ENCODE measurements at regions not wholly inside any gene's neighbourhood (a gene's known extent, or its start where the extent isn't known, plus 50 kb on each side); places are given as distances from the start of the nearest gene placed in this dataset.

DNA sequence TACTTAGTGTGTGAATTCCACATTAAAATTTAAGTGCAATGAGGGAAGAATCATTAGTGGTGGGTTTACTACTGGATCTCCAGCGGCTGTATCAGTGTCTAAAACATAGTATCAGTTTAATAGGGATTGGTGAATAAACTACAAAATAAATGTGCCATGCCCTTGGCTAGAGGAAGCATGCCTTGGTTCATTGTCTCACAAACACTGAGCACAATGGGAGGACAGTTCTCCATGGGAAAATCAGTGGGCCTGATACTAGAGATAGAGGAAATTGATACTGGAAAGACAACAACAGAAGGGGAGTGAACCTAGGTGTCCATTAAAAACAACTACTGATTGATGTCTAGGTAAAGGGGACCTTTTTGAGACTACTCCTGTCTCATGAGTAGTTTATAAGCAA is 971.6 kb downstream of the SUCLG1 start:
- Histone ChIP-seq H3K9me2 (replicated peaks; ENCODE audit: low read length) (no peaks in the 10 kb centered on the region), H2AFZ (ENCODE audit: low read length) (no peak overlapping the region), H4K20me1 (ENCODE audit: low read length) (no peaks in the 10 kb centered on the region), H3K79me2 (ENCODE audit: low read length) (no peaks in the 10 kb centered on the region), H3K4me3 (ENCODE audit: low read length) (no peak overlapping the region), H3K36me3 (ENCODE audit: low read depth, low read length) (no peaks in the 10 kb centered on the region), H3K9me3 (ENCODE audit: low read length) (no peaks in the 10 kb centered on the region), H3K4me2 (ENCODE audit: low read length) (no peak overlapping the region), H3F3A (ENCODE audit: low read length, unreplicated experiment) (no peaks in the 10 kb centered on the region), H3K4me1 (ENCODE audit: insufficient read depth, low read length) (no peaks in the 10 kb centered on the region), H3K27ac (ENCODE audit: low read length) (no peak overlapping the region), H3K9ac (ENCODE audit: low read length) (no peak overlapping the region), H3K27me3 (ENCODE audit: low read length) (no peaks in the 10 kb centered on the region)
- TF ChIP-seq, protein P1, sequence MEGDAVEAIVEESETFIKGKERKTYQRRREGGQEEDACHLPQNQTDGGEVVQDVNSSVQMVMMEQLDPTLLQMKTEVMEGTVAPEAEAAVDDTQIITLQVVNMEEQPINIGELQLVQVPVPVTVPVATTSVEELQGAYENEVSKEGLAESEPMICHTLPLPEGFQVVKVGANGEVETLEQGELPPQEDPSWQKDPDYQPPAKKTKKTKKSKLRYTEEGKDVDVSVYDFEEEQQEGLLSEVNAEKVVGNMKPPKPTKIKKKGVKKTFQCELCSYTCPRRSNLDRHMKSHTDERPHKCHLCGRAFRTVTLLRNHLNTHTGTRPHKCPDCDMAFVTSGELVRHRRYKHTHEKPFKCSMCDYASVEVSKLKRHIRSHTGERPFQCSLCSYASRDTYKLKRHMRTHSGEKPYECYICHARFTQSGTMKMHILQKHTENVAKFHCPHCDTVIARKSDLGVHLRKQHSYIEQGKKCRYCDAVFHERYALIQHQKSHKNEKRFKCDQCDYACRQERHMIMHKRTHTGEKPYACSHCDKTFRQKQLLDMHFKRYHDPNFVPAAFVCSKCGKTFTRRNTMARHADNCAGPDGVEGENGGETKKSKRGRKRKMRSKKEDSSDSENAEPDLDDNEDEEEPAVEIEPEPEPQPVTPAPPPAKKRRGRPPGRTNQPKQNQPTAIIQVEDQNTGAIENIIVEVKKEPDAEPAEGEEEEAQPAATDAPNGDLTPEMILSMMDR (conservative IDR thresholded peaks at IDR 0.05; ENCODE audit: low read depth, low read length), result no peak
- TF ChIP-seq EZH2 (IDR thresholded peaks at IDR 0.05; ENCODE audit: low read length, unreplicated experiment) (no peak), EZH2phosphoT487 (IDR thresholded peaks at IDR 0.05; ENCODE audit: borderline replicate concordance, low read length) (no peak)
- BruUV-seq (replicated peaks), result no TSS peak
- DNase-seq (no peak), ATAC-seq (no peak)
- intact Hi-C loops (cut with micrococcal nuclease), result no loop called here
- ChIA-PET CTCF (no interaction called here), POLR2A (ENCODE audit: unreplicated experiment) (no interaction called here)

DNA sequence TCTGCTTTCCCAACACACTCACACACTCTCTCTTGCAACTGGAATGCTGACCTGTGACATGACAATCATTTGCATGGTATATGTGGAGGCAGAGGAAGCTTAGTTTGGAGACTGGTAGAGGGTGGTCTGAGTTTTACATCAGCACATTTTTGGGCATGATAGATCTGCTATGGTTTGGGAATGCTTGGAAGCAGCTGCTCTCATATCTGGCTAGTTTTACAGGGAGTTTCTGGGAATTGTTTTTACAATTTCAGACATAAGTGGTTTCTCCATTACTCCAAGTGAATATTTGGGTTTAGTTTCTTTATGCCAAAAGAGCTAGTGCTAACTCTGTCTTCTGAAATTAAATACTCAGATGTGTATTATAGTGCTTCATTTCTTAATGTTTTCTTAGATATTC is 977.6 kb downstream of the SUCLG1 start:
- H3K4me1 ChIP-seq (ENCODE audit: insufficient read depth, low read length), result no peaks in the 10 kb centered on the region
- H3K9me3 ChIP-seq (ENCODE audit: low read length), result no peaks in the 10 kb centered on the region
- H3K9me2 ChIP-seq (replicated peaks; ENCODE audit: low read length), result no peaks in the 10 kb centered on the region
- no peaks in the 10 kb centered on the region for H3K27me3 ChIP-seq (ENCODE audit: low read length)
- H3K79me2 ChIP-seq (ENCODE audit: low read length), result no peaks in the 10 kb centered on the region
- H4K20me1 ChIP-seq (ENCODE audit: low read length), result no peaks in the 10 kb centered on the region
- POLR2A ChIA-PET (ENCODE audit: unreplicated experiment), result no interaction called here
- no peak overlapping the region for H3K4me3 ChIP-seq (ENCODE audit: low read length)
- H3K9ac ChIP-seq (ENCODE audit: low read length), result no peak overlapping the region
- ATAC-seq (no peak), DNase-seq (no peak)
- no peaks in the 10 kb centered on the region for H3K36me3 ChIP-seq (ENCODE audit: low read depth, low read length)
- no peak overlapping the region for H2AFZ ChIP-seq (ENCODE audit: low read length)
- intact Hi-C loops (cut with micrococcal nuclease), result no loop called here
- no peak overlapping the region for H3K27ac ChIP-seq (ENCODE audit: low read length)
- no peaks in the 10 kb centered on the region for H3F3A ChIP-seq (ENCODE audit: low read length, unreplicated experiment)
- CTCF ChIA-PET, result no interaction called here
- TF ChIP-seq EZH2phosphoT487 (IDR thresholded peaks at IDR 0.05; ENCODE audit: borderline replicate concordance, low read length), result no peak
- H3K4me2 ChIP-seq (ENCODE audit: low read length), result no peak overlapping the region
- BruUV-seq (replicated peaks), result no TSS peak

DNA sequence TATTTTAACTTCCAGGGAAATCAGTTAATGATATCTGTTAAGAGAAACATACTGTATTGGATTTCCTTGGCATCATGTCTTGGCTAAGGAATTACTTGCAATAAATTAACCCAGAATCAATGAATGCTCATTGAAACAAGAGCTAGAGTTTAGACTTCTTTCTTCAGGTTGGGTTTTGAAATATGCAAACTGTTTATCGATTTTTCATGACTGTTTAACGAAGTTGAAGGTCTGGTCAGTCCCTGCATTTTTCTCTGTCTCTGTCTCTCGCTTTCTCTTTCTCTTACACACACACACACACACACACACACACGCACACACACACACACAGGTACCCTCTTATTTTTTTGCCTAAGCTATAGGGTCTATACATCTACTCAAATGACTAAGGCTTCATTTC is 981.0 kb downstream of the SUCLG1 start:
- no peaks in the 10 kb centered on the region for H3K27me3 ChIP-seq (ENCODE audit: low read length)
- no peaks in the 10 kb centered on the region for H4K20me1 ChIP-seq (ENCODE audit: low read length)
- H3K9ac ChIP-seq (ENCODE audit: low read length), result no peak overlapping the region
- intact Hi-C loops (cut with micrococcal nuclease), result no loop called here
- H3K4me3 ChIP-seq (ENCODE audit: low read length), result no peak overlapping the region
- ATAC-seq (no peak), DNase-seq (no peak)
- H3K9me3 ChIP-seq (ENCODE audit: low read length), result no peaks in the 10 kb centered on the region
- no TSS peak for BruUV-seq (replicated peaks)
- H3K4me1 ChIP-seq (ENCODE audit: insufficient read depth, low read length), result no peaks in the 10 kb centered on the region
- no peak overlapping the region for H3K4me2 ChIP-seq (ENCODE audit: low read length)
- no peaks in the 10 kb centered on the region for H3K36me3 ChIP-seq (ENCODE audit: low read depth, low read length)
- no peak overlapping the region for H3K27ac ChIP-seq (ENCODE audit: low read length)
- TF ChIP-seq, protein P1 (conservative IDR thresholded peaks at IDR 0.05; ENCODE audit: low read depth, low read length), result no peak
- no peak for TF ChIP-seq EZH2 (IDR thresholded peaks at IDR 0.05; ENCODE audit: low read length, unreplicated experiment)
- no peak overlapping the region for H2AFZ ChIP-seq (ENCODE audit: low read length)
- no peaks in the 10 kb centered on the region for H3K79me2 ChIP-seq (ENCODE audit: low read length)
- ChIA-PET POLR2A (ENCODE audit: unreplicated experiment) (no interaction called here), CTCF (no interaction called here)
- H3K9me2 ChIP-seq (replicated peaks; ENCODE audit: low read length), result no peaks in the 10 kb centered on the region
- no peaks in the 10 kb centered on the region for H3F3A ChIP-seq (ENCODE audit: low read length, unreplicated experiment)
